OCI-LY7 (cell line): ENCODE measurements at regions not wholly inside any gene's neighbourhood (a gene's known extent, or its start where the extent isn't known, plus 50 kb on each side); places are given as distances from the start of the nearest gene placed in this dataset.

Source experiments
- BruUV-seq: library from RNA; stranded (reverse); fragments of 400-500 nt; replicated peaks from 2 replicates; lab custom pipeline; 2021; lab: Mats Ljungman, UMichigan
- CTCF ChIA-PET: fragments of 300-600 bp; sonication (Branson Sonifier 250); formaldehyde crosslinking; loops from one replicate; lab custom pipeline; 2022; ENCODE audit warnings: antibody characterized with exemption; ENCODE audit not compliant: unreplicated experiment; lab: Charles Lee
- POLR2A ChIA-PET: fragments of 300-600 bp; sonication (Branson Sonifier 250); formaldehyde crosslinking; loops from one replicate; lab custom pipeline; 2022; ENCODE audit warnings: antibody characterized with exemption; lab: Charles Lee
- DNase-seq: peaks from one replicate; pipeline ENCODE4 v3.0.0-alpha.2; 2015; ENCODE audit warnings: low spot score
- H2AFZ ChIP-seq: fragments of 200-600 bp; sonication (generic), shearing (Covaris generic); 2 replicates; pipeline ENCODE4 v1.6.1; 2014; ENCODE audit warnings: mild to moderate bottlenecking, antibody characterized with exemption, low read length, moderate library complexity
- H3K27ac ChIP-seq: fragments of 200-600 bp; sonication (generic); 2 replicates; pipeline ENCODE4 v1.5.1; 2014; ENCODE audit warnings: mixed run types, low read depth, mild to moderate bottlenecking, moderate library complexity, low read length, inconsistent platforms; ENCODE audit not compliant: poor library complexity, severe bottlenecking
- H3K36me3 ChIP-seq: fragments of 200-600 bp; sonication (generic); 2 replicates; pipeline ENCODE4 v1.6.1; 2014; ENCODE audit warnings: mild to moderate bottlenecking, antibody characterized with exemption, low read length, moderate library complexity, mixed read lengths; ENCODE audit not compliant: insufficient read depth
- H3K4me1 ChIP-seq: fragments of 200-600 bp; sonication (generic); 2 replicates; pipeline ENCODE4 v1.5.1; 2014; ENCODE audit warnings: mild to moderate bottlenecking, low read length; ENCODE audit not compliant: insufficient read depth, poor library complexity, severe bottlenecking
- H3K4me2 ChIP-seq: fragments of 200-600 bp; sonication (generic); 2 replicates; pipeline ENCODE4 v1.6.1; 2014; ENCODE audit warnings: mild to moderate bottlenecking, low read length
- H3K4me3 ChIP-seq: fragments of 200-600 bp; sonication (generic); 2 replicates; pipeline ENCODE4 v1.5.1; 2014; ENCODE audit warnings: mild to moderate bottlenecking, low read depth, low read length; ENCODE audit not compliant: poor library complexity, severe bottlenecking
- H3K79me2 ChIP-seq: fragments of 200-600 bp; sonication (generic); 2 replicates; pipeline ENCODE4 v1.6.1; 2016; ENCODE audit warnings: low read depth, mild to moderate bottlenecking, low read length, moderate library complexity, mixed read lengths; ENCODE audit not compliant: insufficient read depth
- H3K9me2 ChIP-seq: fragments of 200-600 bp; sonication (generic); 2 replicates; pipeline ENCODE4 v1.6.1; 2016; ENCODE audit warnings: mild to moderate bottlenecking, low read length, mixed read lengths; ENCODE audit not compliant: insufficient read depth
- H3K9me3 ChIP-seq: fragments of 200-600 bp; sonication (generic); 2 replicates; pipeline ENCODE4 v1.6.1; 2014; ENCODE audit warnings: mild to moderate bottlenecking, mixed run types, low read length, mixed read lengths
- H4K20me1 ChIP-seq: fragments of 200-600 bp; sonication (generic); 2 replicates; pipeline ENCODE4 v1.6.1; 2014; ENCODE audit warnings: mild to moderate bottlenecking, antibody characterized with exemption, low read length, moderate library complexity, mixed read lengths; ENCODE audit not compliant: insufficient read depth
- CTCF ChIP-seq: fragments of 200-600 bp; sonication (generic); conservative IDR thresholded peaks from 2 replicates; pipeline ENCODE4 v1.5.1; 2014; ENCODE audit warnings: mild to moderate bottlenecking, antibody characterized with exemption, low read length, moderate library complexity, mixed read lengths
- EZH2phosphoT487 ChIP-seq: fragments of 200-600 bp; sonication (generic); IDR thresholded peaks from 2 replicates; pipeline ENCODE4 v1.6.1; 2018; ENCODE audit warnings: low read depth, borderline replicate concordance, mild to moderate bottlenecking, mixed run types, antibody characterized with exemption, low read length, moderate library complexity, mixed read lengths
- intact Hi-C: fragments of 100-400 bp; cut with micrococcal nuclease; formaldehyde crosslinking; loops from one replicate; pipeline ENCODE4 v1.10.0; 2022; ENCODE audit not compliant: unreplicated experiment

- H3K4me2 ChIP-seq = no peak overlapping the region
- DNase-seq = no peak
- TF ChIP-seq CTCF (no peak), EZH2phosphoT487 (no peak)
- no peaks in the 10 kb centered on the region for H3K79me2 ChIP-seq
- no peaks in the 10 kb centered on the region for H4K20me1 ChIP-seq
- BruUV-seq = no TSS peak
- CTCF ChIA-PET = no interaction called here
- intact Hi-C loops = no loop called here
- POLR2A ChIA-PET = no interaction called here
- no peaks in the 10 kb centered on the region for H3K36me3 ChIP-seq
- no peak overlapping the region for H3K27ac ChIP-seq
- no peaks in the 10 kb centered on the region for H3K9me3 ChIP-seq
- no peaks in the 10 kb centered on the region for H3K9me2 ChIP-seq
- no peak overlapping the region for H2AFZ ChIP-seq
- no peaks in the 10 kb centered on the region for H3K4me1 ChIP-seq
- no peak overlapping the region for H3K4me3 ChIP-seq
These were observed 160.5 kb downstream of the NUAK1 start for GRCh38 chr12:105978276-105978675.

- no peak for DNase-seq
- Histone ChIP-seq H3K36me3 (no peaks in the 10 kb centered on the region), H3K9me2 (no peaks in the 10 kb centered on the region), H3K79me2 (no peaks in the 10 kb centered on the region), H3K4me2 (no peak overlapping the region), H2AFZ (no peak overlapping the region), H3K9me3 (no peaks in the 10 kb centered on the region), H4K20me1 (no peaks in the 10 kb centered on the region), H3K4me3 (no peak overlapping the region), H3K27ac (no peak overlapping the region), H3K4me1 (no peaks in the 10 kb centered on the region)
- no peak for TF ChIP-seq CTCF
- TF ChIP-seq EZH2phosphoT487 = no peak
- POLR2A ChIA-PET = no interaction called here
- intact Hi-C loops = no loop called here
- CTCF ChIA-PET = no interaction called here
- no TSS peak for BruUV-seq
These were observed 160.1 kb downstream of the NUAK1 start for GRCh38 chr12:105978686-105979085.

GRCh38 chr12:105980085-105980484 lies 158.7 kb downstream of the NUAK1 start:
- TF ChIP-seq EZH2phosphoT487 (no peak), CTCF (no peak)
- ChIA-PET CTCF (no interaction called here), POLR2A (no interaction called here)
- Histone ChIP-seq H3K4me1 (no peaks in the 10 kb centered on the region), H3K27ac (no peak overlapping the region), H3K79me2 (no peaks in the 10 kb centered on the region), H4K20me1 (no peaks in the 10 kb centered on the region), H3K4me3 (no peak overlapping the region), H3K4me2 (no peak overlapping the region), H3K9me2 (no peaks in the 10 kb centered on the region), H3K36me3 (no peaks in the 10 kb centered on the region), H3K9me3 (no peaks in the 10 kb centered on the region), H2AFZ (no peak overlapping the region)
- intact Hi-C loops = no loop called here
- no TSS peak for BruUV-seq
- DNase-seq = no peak
